HG02571 (cell line): ENCODE measurements at regions not wholly inside any gene's neighbourhood (a gene's known extent, or its start where the extent isn't known, plus 50 kb on each side); places are given as distances from the start of the nearest gene placed in this dataset.
"Not testable (repeated sequence)": the region's sequence is repeated elsewhere in the genome, so short reads cannot be mapped to it uniquely, and the experiment has no call there.

Experiments used
- ATAC-seq: cut with Tn5 transposase; IDR thresholded peaks from one replicate; pipeline ENCODE4 v1.9.1; 2021; ENCODE audit warnings: mild to moderate bottlenecking, moderate library complexity; ENCODE audit not compliant: unreplicated experiment

DNA sequence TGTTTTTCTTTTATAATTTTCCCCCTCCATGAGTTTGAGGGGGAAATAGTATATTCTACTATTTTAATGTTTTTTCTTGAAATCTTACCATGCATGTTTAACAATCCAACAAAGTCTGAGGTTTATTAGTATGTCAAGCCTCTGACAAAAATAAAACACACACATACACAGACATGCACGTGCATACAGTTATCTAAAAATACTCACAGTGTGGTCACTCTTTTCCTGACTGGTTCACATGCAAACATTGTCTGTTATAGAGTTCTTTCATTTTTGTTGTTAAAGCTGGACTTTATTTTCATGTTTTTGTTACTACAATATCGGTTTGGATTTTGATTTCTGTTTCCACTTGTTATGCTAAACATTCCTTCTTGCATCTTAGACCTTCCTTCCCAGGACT, 236.6 kb downstream of the MFSD1 start:
- no peak for ATAC-seq

DNA sequence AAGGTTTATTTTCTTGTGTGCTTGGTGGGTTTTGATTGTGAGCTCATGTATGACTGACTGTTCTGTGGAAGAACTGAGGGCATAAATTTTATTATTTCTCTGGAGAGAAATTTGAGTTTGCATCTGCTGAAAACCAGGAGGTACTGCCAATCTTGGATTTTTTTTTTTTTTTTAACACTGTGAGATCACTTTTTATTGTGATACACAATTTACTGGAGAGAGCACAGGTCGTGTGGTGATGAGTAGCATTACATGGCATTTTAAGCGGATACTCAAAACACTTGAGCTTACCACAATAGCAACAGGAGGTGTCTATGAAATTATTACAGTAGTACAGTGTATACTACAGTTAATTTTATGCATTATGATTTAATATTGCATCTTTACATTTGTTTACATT, 237.4 kb downstream of the MFSD1 start:
- no peak for ATAC-seq

DNA sequence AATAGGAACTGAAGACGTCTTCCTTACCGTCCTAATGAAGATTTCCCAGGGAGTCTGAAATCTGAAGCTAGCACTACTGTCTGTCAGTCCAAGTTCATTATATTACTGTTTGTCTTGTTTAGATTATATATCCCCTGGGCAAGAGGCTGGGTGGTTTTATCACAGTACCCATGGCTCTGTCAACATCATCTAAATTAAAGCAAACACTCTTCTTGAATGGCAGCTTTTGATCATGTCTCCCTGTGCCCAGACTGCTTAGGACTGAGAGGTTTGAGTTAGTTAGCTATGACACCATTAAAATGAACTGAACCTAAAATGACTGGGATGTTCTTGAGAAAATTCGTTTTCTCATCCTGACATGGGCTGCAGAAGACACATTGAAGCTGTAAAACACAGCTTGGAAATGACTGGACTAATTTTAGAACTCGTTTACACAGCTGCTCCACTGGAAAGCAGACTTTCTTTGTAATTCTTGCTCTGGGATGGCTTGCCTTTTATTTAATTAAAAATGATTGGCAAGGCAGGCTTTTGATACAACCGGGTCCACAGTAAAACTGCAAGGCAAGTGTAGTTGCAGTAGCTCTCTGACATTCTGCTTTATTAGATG, 243.5 kb downstream of the MFSD1 start:
- ATAC-seq = no peak

DNA sequence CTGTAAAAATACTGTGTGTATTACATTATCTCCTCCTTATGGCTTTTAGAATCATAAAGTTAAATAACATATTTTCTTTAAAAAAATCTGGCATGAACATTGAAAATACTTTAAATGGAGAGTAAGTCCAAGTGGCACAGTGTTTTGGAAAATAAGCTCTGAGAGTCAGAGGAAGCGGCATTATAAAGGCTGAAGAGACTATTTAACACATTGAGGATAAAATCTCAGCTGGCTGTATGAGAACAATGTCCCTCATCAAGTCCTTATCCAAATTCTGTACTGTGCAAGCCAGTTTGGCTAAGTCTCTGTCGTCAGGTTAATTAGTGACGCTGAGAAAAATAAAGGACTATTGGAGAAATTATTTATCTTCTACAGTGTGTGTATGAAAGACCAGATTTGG, 245.5 kb downstream of the MFSD1 start:
- ATAC-seq = no peak

DNA sequence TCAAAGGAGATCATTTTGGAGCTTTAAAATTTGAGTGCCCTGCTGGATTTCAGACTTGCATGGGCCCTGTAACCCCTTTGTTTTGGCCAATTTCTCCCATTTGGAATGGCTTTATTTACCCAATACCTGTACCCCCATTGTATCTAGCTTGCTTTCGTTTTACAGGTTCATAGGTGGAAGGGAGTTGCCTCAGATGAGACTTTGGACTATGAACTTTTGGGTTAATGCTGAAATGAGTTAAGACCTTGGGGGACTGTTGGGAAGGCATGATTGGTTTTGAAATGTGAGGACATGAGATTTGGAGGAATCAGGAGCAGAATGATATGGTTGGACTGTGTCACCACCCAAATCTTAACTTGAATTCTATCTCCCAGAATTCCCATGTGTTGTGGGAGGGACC, 250.6 kb downstream of the MFSD1 start:
- not testable (repeated sequence) for ATAC-seq

DNA sequence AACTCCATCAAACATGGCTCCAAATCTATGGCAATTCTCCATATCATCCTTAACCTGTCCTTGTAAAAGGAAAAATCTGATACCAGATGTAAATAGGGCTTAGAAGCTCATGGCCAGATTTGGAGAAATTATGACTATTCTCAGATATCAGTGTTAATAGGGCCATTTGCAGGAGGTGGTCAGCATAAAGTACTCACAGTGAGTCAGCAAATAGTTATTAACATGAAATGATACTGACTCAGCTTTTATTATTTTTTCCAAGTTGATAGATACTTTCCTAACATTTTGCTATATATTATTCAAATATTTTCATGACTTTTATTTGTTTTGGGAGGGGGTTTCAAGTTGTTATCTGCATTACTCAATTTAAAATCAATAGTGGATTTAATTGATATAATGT, 255.8 kb downstream of the MFSD1 start:
- ATAC-seq = no peak

DNA sequence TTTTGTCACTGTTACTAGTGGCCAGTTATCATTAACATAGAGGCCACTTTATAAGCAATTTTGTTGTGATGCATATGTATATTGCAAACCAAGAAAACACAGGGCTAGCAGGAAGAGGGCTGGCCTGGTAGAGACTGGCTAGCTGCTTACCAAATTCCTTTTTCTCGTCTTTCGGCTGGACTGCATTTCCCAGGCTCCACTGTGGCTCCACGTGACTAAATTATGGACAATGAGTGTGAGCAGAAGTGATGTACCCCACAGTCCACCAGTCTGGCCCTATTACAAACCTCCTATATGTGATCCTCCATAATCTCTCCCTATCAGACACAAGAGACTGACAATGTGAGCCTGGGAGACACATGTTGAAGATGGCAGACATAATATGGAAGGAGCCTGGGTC, 257.0 kb downstream of the MFSD1 start:
- no peak for ATAC-seq

DNA sequence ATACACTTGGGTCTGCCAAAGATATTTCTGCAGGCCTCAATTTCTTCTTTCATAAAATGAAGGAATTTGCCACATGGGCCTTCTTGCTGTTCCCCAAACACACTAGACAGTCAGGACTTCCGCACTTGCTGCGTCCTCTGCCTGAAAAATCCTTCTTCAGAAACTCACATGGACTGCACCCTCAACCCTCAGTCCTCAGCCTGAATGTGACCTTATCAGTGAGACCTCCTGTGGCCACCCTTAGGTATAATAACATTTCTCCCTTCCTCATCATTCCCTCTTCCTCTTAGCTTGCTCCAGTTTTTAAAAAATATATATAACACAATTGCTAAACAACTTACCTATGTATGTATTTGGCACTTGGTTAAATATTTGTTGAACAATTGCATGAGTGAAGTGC, 257.5 kb downstream of the MFSD1 start:
- ATAC-seq = no peak

DNA sequence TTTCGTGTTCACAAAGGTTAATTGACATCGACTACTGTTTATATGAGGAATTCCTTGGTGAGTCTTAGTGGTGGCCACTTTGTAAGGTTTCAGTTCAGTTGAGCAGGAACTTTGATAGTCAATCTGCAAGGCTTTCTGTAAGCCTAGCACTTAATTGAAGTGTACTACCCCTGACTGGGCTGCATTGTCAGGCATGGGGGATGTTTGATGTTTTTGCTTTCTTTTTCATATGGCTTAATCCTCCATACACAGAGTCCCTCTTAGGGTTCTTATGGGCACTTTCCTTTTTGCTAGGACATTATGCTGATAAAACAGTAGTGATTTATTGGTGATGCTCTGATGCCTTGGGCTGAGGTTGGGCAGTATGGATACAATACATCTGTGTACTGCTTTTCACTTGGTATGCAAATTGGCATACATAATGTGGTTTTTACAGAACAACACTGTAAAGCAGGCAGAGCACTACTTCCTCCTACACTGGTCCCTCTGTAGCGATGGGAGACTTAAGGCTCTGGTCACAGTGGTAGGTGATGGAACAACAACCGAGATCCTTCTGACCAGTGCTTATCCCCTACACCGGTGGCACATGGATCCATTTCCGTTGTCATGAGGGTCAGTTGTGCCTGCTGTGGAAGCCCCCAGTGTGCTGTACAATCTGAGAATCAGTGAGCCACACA, 261.0 kb downstream of the MFSD1 start:
- no peak for ATAC-seq

DNA sequence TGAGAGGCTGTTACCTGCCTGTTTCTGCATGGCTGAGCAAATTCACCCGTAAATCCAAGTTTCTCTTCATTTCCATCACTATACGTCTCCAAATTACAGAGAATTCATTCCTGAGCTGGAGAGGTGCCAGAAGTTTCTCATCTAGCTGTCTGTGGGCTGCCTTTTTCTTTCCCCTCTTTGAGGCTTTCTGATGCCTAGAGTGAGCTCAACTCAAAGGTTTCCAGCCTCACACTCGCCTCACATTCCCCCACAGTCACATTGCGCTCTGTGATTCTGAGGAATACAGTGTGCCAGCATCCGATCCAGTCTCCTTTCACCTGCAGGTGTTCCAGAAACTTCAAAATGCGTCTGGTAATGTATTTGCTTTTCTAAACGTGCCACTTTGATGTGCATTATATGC, 267.2 kb downstream of the MFSD1 start, which contains the start of gene IQCJ:
Gene IQCJ (plus strand): TSS at position 229 of the 400 bp plus-strand sequence.
- ATAC-seq = no peak

DNA sequence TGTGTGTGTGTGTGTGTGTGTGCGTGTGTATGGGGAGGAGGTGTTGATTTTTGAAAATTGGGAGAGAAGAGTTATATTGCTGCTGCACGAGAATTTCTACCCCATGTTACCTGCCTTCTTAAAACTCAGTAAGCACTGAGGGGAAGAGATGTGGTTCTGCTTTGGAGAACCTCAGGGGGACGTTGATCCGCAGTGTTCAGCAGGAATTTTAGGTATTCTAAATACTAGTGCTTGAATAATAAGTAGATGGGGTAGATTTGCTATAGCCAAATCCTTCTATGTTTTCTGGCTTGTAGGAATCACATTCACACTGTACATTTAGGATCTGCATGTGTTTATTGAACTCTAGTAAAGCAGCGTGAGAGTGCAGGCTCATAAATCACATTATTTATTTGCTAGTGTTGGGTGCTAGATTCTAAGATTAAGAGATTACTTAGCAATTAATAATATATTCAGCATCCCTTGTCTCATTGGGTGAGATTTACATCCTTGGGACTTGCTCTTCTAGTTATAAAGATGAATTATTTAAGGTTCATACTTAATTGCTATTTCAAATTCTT, 268.1 kb downstream of the MFSD1 start:
- no peak for ATAC-seq

DNA sequence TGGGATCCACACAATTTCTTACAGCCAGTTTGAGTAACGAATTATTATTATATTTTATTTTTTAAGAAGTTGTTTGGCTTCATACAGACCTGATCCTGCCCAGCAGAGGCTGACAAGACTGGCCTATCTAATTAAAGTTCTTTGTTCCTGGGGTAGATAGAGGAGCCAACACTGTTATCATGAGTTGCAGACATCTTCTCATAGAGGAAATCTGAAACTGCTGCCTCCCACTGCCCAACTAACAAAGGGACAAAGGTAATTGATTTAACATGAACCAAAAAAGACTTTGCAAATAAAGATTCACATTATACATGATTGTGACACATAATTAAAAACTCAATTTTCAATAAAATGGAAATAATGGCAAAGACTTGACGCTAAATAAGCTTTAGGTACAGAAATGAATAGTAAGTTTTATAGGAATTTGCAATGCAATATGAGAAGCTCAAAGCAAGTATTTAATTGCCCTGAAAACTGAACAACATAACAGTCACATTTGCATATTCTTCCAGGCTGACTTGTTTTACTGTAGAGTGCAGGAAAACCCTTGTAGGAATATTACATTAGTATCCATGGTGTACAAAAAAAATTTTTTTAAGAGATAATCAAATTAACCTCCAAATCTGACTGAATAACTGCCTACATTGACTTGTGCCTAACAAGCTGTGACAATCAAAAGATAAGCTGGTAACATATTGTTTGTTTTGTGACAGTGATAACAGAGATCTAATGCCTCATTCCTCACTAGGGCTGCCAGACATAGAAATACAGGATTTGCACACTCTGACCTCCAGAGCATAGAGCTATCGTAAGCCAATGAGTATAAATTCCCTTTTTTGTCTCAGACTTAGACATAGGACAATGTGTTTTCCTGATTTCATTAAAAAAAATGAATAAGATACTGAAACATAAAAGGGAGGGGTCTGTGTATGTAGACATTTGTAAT, 273.2 kb downstream of the MFSD1 start:
- no peak for ATAC-seq

DNA sequence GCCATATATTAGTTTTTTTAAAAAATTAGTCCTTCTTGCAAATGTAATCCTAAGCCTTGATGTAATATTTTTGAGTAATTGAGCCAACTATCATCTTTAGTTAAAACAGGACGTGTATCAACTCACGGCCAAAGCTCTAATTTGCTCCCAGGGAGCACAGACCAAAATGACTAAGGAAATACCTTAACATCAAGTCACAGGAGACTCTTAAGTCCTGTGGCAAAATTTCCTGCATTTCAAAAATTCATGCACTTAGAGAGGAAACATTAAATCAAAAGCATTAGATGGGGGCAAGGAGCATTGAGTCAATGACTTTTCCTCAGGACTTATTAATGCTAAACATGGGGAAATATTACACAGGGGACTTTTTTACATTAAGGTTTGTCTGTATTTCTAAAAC, 276.0 kb downstream of the MFSD1 start:
- no peak for ATAC-seq

DNA sequence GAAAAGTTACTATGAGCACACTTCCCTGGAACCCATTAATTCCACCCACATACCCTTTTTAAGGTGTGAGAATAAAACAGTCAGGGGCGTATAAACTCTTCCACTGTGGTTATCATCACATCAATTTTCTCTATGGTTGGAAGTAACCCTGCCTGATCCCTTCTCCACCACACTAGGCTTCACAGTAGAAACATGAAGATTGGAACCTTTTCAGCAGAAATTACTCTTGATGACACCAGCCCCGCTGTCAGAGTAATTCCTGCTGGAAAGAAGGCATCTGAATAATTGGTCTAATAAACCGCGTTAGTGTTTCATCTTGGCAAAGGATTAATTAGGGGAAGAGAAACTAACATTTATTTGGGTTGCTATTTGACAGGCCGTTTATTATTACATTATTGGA, 278.4 kb downstream of the MFSD1 start:
- no peak for ATAC-seq

DNA sequence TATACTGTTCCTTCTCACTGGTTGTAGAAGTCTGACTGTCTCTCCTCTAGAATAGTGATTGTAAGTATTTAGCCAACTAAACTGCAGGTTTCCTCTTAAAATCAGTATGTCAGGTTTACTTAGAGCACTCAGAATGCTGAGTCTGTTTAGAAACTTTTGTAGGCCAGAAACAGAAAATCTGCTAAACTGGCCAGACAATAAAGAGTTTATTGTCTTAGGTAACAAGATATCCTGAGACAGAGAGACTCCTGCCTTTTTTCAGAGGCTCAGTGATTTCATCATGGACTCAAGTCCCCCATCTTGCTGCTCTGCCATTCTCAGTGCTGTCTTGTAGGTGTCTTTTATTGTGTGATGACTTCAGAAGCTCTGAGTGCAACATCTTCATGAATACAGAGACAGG, 279.0 kb downstream of the MFSD1 start:
- ATAC-seq = no peak

DNA sequence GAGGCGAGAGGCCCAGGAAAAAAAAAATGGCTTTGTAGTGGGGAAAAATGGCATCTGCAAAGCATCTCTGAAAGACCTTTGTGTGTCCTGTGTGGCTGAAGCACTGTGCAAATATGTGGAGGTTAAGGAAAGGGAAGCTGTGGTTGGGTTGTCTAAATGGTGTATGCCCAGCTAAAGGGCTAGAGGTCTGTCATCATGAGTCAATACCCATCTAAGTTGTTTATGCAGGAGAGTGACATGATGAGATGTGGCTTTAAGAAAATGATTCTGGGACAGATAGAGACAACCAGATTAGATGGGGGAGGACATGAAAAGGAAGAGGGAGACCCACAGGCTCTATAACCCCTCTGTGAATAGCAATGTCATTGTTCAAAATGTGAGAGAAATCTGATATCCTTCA, 280.7 kb downstream of the MFSD1 start:
- ATAC-seq = no peak

DNA sequence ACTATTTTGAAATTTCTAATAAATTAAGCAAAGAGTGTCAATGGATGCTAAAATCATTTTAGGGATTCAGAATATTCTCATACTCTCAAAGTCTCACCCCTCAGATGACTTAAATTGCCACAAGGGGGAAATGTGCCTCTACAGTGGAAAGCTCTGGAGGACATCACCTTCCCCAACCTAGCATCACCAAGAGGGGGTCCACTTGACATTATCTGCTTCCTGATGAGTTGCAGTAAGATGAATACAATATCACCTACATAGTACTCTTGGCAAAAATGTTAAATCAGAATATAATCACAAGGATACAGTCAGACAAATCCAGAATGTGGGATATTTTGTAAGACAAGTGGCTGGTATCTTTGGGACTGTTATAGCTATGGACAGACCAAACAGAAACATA, 290.1 kb downstream of the MFSD1 start:
- no peak for ATAC-seq

DNA sequence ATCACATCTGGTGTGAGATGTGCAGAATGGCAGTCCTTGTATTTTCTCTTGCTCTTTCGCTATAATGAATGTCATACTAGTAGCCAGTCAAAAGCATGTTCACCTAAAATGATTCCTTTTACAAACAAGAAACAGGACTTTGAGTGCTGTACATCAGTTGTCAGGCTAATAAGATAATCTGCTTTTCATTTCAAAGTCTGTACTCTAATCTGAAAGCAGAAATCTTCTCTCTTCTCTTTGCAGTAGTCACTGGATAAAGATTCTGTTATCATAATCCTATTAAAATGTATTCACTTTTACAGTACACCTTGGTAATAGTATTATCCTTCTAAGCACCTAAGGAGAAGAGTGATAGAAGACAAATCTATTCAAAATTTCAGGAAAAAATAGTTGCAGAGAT, 300.1 kb downstream of the MFSD1 start:
- ATAC-seq = no peak

DNA sequence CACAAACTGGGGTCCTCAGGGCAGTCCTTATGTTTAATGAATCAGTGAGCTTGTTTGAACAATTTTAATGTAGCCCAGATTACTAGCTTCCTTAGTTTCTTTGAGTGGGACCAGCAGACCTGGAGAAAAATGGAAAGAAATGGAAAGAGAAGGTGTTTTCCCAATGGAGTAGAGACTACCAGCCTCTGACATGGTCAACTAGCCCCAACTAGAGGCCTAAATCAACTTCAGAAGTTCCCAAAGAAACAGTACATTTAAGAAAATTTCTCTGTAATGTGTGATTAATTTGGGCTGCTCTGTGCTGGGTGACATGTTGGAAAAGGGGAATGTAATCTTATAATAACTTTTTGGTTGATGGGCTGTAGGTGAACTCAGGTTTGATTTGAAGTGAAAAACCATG, 310.9 kb downstream of the MFSD1 start:
- no peak for ATAC-seq

DNA sequence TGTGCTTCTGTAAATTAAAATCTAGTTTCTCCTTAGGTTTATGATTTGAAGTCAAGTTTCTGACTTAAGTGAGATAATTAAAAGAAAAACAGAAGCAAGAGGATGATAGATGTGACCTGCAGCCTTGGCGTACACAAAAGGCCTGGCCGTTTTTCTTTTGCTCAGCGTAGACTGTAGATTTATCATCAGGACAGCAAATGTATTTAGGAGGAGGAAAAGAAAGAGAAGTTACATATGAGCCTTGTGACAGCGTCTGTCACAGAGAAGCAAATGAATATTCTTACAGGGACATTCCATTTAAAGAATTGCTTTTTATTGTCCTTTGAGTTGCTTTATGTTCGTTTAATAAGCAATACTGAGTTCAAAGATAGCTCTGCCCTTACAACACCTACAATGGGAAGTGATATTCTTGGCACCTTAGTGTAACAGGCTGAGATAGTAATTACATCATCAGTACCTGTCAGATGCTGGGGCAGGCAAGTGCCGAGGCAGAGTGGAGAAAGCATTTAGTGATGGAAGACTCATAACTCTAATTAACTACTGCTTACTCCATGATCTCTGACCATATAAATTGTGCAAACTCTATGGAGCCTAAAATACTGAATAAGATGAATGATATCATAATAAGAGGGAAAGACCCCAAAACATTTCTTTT, 311.5 kb downstream of the MFSD1 start:
- ATAC-seq = no peak

DNA sequence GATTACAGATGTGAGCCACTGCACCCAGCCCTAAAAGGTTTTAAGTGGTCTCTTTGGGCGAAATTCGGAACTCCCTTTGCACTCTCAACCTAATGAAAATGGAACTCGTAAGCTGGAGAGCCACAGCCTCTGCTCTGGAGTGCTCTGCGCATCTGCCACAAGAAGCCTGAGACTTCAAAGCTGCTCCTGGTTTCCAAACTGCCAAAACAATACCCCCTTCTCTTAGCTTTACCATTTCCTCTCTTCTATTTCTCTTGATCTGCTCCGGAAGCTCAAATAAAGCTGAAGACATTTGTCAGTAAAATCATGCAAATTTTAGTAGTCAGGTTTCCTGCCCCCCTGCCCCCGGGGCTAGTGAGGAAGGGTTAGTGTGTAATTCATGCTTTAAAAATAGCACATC, 312.7 kb downstream of the MFSD1 start:
- no peak for ATAC-seq
